ENCODE measurements at regions not wholly inside any gene's neighbourhood (a gene's known extent, or its start where the extent isn't known, plus 50 kb on each side); places are given as distances from the start of the nearest gene placed in this dataset.

DNA sequence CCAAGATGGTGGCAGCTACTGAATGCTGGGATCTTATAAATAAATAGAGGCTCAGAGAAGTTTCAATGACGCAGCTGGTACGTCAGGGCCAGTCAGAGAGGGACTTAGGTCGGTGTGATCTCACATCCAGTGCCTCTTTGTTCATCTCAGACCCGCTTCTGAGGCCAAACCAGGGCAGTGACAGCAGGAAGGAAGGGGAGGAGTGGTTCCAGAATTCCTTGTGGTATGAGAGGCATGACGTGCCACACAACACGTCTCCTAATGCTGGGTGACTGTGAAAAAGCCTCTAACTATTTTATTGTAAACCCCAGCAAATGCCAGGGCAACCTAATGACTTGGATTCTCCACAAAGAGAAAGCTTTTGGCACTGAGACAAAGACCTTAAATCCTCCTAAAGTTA lies 423.3 kb downstream of the LPIN1 start:
- Histone ChIP-seq H3K27me3 (ENCODE audit: control insufficient read depth in 1 of 2, insufficient read depth in 2 of 2, low read length in 2 of 2) (no peaks in the 10 kb centered on the region), H3K9ac (ENCODE audit: low read length in 2 of 2) (no peak overlapping the region), H3K9me3 (ENCODE audit: control insufficient read depth in 2 of 2, low read length in 2 of 2) (no peaks in the 10 kb centered on the region), H3K4me1 (ENCODE audit: control insufficient read depth, insufficient read depth, low read length) (peaks cover 22% of the 10 kb centered on the region), H3K27ac (ENCODE audit: low read length) (peak overlapping the region; percentile 46), H3K4me3 (ENCODE audit: low read length in 2 of 2) (no peak overlapping the region), H3K36me3 (ENCODE audit: control insufficient read depth in 2 of 2, insufficient read depth in 2 of 2, low read length in 2 of 2) (no peaks in the 10 kb centered on the region)

GRCh38 chr2:12170121-12170520 lies 423.7 kb downstream of the LPIN1 start:
- H3K9ac ChIP-seq (ENCODE audit: low read length in 2 of 2): no peak overlapping the region
- H3K4me3 ChIP-seq (ENCODE audit: low read length in 2 of 2): no peak overlapping the region
- peaks cover 22% of the 10 kb centered on the region for H3K4me1 ChIP-seq (ENCODE audit: control insufficient read depth, insufficient read depth, low read length)
- no peaks in the 10 kb centered on the region for H3K9me3 ChIP-seq (ENCODE audit: control insufficient read depth in 2 of 2, low read length in 2 of 2)
- H3K36me3 ChIP-seq (ENCODE audit: control insufficient read depth in 2 of 2, insufficient read depth in 2 of 2, low read length in 2 of 2): no peaks in the 10 kb centered on the region
- no peaks in the 10 kb centered on the region for H3K27me3 ChIP-seq (ENCODE audit: control insufficient read depth in 1 of 2, insufficient read depth in 2 of 2, low read length in 2 of 2)
- peak overlapping the region; percentile 46 for H3K27ac ChIP-seq (ENCODE audit: low read length)

DNA sequence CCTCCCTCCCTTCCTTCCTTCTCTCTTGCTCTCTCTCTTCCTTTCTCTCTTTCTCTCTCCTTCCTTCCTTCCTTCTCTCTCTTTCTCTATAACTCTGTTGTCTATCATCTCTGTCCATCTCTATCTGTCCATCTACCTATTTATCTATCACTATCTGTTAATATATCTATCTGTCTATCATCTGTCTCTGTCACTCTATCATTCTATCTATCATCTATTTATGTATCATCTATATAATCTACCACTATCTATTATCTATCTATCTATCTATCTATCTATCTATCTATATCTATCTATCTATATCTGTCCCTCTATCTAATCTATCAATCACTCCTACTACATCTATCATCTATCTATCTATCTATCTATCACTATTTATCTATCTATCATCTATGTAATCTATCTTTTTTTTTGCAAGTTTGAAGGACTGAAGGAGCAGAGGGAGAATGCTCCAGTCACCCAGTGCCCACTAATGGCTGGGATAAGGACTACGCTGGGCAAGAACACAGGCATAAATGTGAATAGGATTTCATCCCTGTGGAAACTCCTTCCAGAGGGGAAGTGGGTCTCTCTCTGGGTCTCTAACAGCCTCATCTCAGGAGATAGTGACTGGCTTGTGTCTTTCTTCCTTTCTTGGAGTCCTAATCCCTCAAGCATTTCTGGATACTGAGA lies 427.0 kb downstream of the LPIN1 start:
- H3K27ac ChIP-seq (ENCODE audit: low read length): no peak overlapping the region
- no peak overlapping the region for H3K4me3 ChIP-seq (ENCODE audit: low read length in 2 of 2)
- no peak overlapping the region for H3K9ac ChIP-seq (ENCODE audit: low read length in 2 of 2)
- no peaks in the 10 kb centered on the region for H3K36me3 ChIP-seq (ENCODE audit: control insufficient read depth in 2 of 2, insufficient read depth in 2 of 2, low read length in 2 of 2)
- no peaks in the 10 kb centered on the region for H3K27me3 ChIP-seq (ENCODE audit: control insufficient read depth in 1 of 2, insufficient read depth in 2 of 2, low read length in 2 of 2)
- peaks cover 36% of the 10 kb centered on the region for H3K4me1 ChIP-seq (ENCODE audit: control insufficient read depth, insufficient read depth, low read length)
- H3K9me3 ChIP-seq (ENCODE audit: control insufficient read depth in 2 of 2, low read length in 2 of 2): no peaks in the 10 kb centered on the region

DNA sequence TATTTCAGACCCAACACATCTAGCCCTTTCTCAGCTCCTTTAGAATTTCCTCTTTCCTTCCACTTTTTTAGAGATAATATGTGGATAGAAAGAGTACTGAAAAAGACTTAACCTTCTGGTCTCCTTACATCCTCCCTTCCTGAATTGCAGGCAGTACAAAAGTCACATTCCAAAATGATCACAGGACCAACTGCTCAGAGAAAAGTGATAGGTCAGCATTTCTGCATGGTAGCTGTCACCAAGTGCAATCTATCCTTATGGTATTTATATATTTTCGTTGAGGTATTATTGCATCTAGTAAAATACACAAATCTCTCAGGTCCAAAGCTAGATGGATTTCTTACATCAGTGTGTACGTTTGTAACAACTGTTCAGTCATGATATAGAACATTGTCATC lies 427.5 kb downstream of the LPIN1 start:
- no peaks in the 10 kb centered on the region for H3K9me3 ChIP-seq (ENCODE audit: control insufficient read depth in 2 of 2, low read length in 2 of 2)

DNA sequence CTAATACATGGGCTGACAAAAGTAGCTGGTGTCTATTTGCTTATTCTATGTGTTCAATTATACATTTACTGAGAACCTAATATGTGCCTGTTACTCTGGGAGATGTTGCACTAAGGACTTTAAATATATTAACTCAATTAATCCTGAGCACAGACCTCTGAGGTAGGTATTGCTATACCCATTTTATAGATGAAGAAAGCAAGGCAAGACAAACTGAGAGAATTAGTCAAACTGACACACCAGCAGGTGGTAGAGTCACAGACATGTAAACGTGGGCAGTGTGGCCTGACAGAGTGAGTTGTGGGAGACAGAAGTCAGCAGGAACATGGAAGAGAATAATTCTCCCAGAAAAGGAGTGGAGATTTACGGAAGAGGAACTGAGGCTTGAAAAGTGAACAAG lies 428.9 kb downstream of the LPIN1 start:
- Histone ChIP-seq H3K9me3 (ENCODE audit: control insufficient read depth in 2 of 2, low read length in 2 of 2) (no peaks in the 10 kb centered on the region), H3K4me1 (ENCODE audit: control insufficient read depth, insufficient read depth, low read length) (peaks cover 17% of the 10 kb centered on the region), H3K9ac (ENCODE audit: low read length in 2 of 2) (no peak overlapping the region), H3K36me3 (ENCODE audit: control insufficient read depth in 2 of 2, insufficient read depth in 2 of 2, low read length in 2 of 2) (no peaks in the 10 kb centered on the region), H3K27ac (ENCODE audit: low read length) (no peak overlapping the region), H3K4me3 (ENCODE audit: low read length in 2 of 2) (no peak overlapping the region), H3K27me3 (ENCODE audit: control insufficient read depth in 1 of 2, insufficient read depth in 2 of 2, low read length in 2 of 2) (no peaks in the 10 kb centered on the region)

More for the DNA sequence above, 427.5 kb downstream of the LPIN1 start:
- H3K27me3 ChIP-seq (ENCODE audit: control insufficient read depth in 1 of 2, insufficient read depth in 2 of 2, low read length in 2 of 2): no peaks in the 10 kb centered on the region
- no peak overlapping the region for H3K9ac ChIP-seq (ENCODE audit: low read length in 2 of 2)
- peaks cover 31% of the 10 kb centered on the region for H3K4me1 ChIP-seq (ENCODE audit: control insufficient read depth, insufficient read depth, low read length)
- no peaks in the 10 kb centered on the region for H3K36me3 ChIP-seq (ENCODE audit: control insufficient read depth in 2 of 2, insufficient read depth in 2 of 2, low read length in 2 of 2)
- H3K27ac ChIP-seq (ENCODE audit: low read length): no peak overlapping the region
- H3K4me3 ChIP-seq (ENCODE audit: low read length in 2 of 2): no peak overlapping the region

GRCh38 chr2:12176623-12177454 lies 430.4 kb downstream of the LPIN1 start:
- H3K9ac ChIP-seq (ENCODE audit: low read length in 2 of 2): no peak overlapping the region
- H3K9me3 ChIP-seq (ENCODE audit: control insufficient read depth in 2 of 2, low read length in 2 of 2): no peaks in the 10 kb centered on the region
- H3K36me3 ChIP-seq (ENCODE audit: control insufficient read depth in 2 of 2, insufficient read depth in 2 of 2, low read length in 2 of 2): no peaks in the 10 kb centered on the region
- peak overlapping the region in 1 of 2 donors; percentile 22 for H3K4me3 ChIP-seq (ENCODE audit: low read length in 2 of 2)
- H3K4me1 ChIP-seq (ENCODE audit: control insufficient read depth, insufficient read depth, low read length): peaks cover 14% of the 10 kb centered on the region
- no peak overlapping the region for H3K27ac ChIP-seq (ENCODE audit: low read length)
- no peaks in the 10 kb centered on the region for H3K27me3 ChIP-seq (ENCODE audit: control insufficient read depth in 1 of 2, insufficient read depth in 2 of 2, low read length in 2 of 2)

GRCh38 chr2:12177455-12178288 lies 431.2 kb downstream of the LPIN1 start:
- Histone ChIP-seq H3K9ac (ENCODE audit: low read length in 2 of 2) (no peak overlapping the region), H3K27me3 (ENCODE audit: control insufficient read depth in 1 of 2, insufficient read depth in 2 of 2, low read length in 2 of 2) (no peaks in the 10 kb centered on the region), H3K4me3 (ENCODE audit: low read length in 2 of 2) (no peak overlapping the region), H3K27ac (ENCODE audit: low read length) (no peak overlapping the region), H3K9me3 (ENCODE audit: control insufficient read depth in 2 of 2, low read length in 2 of 2) (no peaks in the 10 kb centered on the region), H3K36me3 (ENCODE audit: control insufficient read depth in 2 of 2, insufficient read depth in 2 of 2, low read length in 2 of 2) (no peaks in the 10 kb centered on the region), H3K4me1 (ENCODE audit: control insufficient read depth, insufficient read depth, low read length) (peaks cover 14% of the 10 kb centered on the region)

DNA sequence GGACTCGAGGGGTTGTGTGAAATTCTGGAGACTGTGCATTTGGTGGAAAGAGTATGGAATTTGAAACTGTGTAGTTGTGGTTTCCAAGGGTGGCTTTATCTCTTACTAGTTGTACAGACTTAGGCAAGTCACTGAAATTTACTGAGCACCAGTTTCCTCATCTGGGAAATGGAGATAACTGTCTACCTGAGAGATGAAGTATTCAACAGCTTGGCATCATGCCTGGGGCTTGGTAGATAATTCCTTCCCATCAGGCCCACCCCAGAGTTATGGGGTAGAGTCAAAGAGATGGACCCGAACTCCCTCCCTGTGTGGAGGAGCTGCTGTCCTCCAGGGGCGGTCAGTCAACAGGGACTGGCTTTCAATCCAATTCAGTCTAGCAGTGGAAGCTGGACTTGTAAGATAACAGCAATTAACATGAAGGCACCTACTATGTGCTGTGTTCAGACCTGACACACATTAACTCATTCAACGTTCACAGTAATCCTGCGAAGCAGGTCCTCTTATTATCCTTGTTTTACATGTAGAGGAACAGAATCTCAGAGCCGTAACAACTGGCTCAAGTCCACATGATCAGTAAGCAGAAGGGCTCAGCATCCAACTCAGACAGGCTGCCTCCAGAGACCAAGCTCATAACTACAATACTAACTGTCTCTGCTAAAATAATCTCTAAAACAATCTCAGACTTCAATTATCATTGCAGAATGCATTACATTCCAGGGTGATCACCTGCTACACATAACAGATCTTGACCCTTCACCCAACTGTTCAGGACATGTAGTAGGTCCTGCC lies 432.1 kb downstream of the LPIN1 start:
- Histone ChIP-seq H3K27ac (ENCODE audit: low read length) (no peak overlapping the region), H3K4me1 (ENCODE audit: control insufficient read depth, insufficient read depth, low read length) (peaks cover 14% of the 10 kb centered on the region), H3K9ac (ENCODE audit: low read length in 2 of 2) (no peak overlapping the region), H3K27me3 (ENCODE audit: control insufficient read depth in 1 of 2, insufficient read depth in 2 of 2, low read length in 2 of 2) (no peaks in the 10 kb centered on the region), H3K9me3 (ENCODE audit: control insufficient read depth in 2 of 2, low read length in 2 of 2) (no peaks in the 10 kb centered on the region), H3K36me3 (ENCODE audit: control insufficient read depth in 2 of 2, insufficient read depth in 2 of 2, low read length in 2 of 2) (no peaks in the 10 kb centered on the region), H3K4me3 (ENCODE audit: low read length in 2 of 2) (no peak overlapping the region)

- H3K36me3 ChIP-seq (ENCODE audit: control insufficient read depth in 2 of 2, insufficient read depth in 2 of 2, low read length in 2 of 2): no peaks in the 10 kb centered on the region
- H3K27ac ChIP-seq (ENCODE audit: low read length): no peak overlapping the region
- H3K9ac ChIP-seq (ENCODE audit: low read length in 2 of 2): no peak overlapping the region
- H3K9me3 ChIP-seq (ENCODE audit: control insufficient read depth in 2 of 2, low read length in 2 of 2): no peaks in the 10 kb centered on the region
- peaks cover 14% of the 10 kb centered on the region for H3K4me1 ChIP-seq (ENCODE audit: control insufficient read depth, insufficient read depth, low read length)
- no peaks in the 10 kb centered on the region for H3K27me3 ChIP-seq (ENCODE audit: control insufficient read depth in 1 of 2, insufficient read depth in 2 of 2, low read length in 2 of 2)
- H3K4me3 ChIP-seq (ENCODE audit: low read length in 2 of 2): no peak overlapping the region
Measured at GRCh38 chr2:12180031-12180430, 433.6 kb downstream of the LPIN1 start.

DNA sequence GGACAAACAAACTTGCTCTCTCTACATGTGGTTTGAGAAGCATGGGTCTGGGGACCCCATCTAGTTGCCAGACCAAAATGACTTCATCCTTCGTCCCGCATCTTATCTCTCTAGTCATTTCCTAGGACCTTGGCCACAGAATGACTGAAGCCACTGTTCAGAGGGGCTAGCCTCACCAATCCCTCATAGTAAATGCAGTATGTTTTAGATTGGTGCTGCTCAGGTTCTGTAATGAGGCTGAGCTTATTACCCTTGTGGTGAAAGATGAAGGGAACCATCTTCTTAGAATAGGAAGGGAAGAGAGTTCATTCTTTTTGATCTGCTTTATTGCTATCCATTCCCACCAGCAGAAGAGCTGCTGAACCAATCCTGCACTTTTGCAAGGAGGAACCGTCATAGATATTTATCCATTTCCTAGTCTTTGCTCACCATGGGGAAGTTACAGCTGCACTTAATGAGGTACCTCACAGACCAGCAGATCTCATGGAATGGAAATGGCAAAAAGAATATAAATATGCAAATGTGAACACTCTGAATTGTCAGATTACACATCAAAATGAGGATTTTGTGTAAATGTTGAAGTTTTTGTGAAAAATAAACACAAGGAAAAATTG lies 436.7 kb downstream of the LPIN1 start:
- Histone ChIP-seq H3K4me1 (ENCODE audit: control insufficient read depth, insufficient read depth, low read length) (no peaks in the 10 kb centered on the region), H3K36me3 (ENCODE audit: control insufficient read depth in 2 of 2, insufficient read depth in 2 of 2, low read length in 2 of 2) (no peaks in the 10 kb centered on the region), H3K9ac (ENCODE audit: low read length in 2 of 2) (no peak overlapping the region), H3K27me3 (ENCODE audit: control insufficient read depth in 1 of 2, insufficient read depth in 2 of 2, low read length in 2 of 2) (no peaks in the 10 kb centered on the region), H3K27ac (ENCODE audit: low read length) (no peak overlapping the region), H3K9me3 (ENCODE audit: control insufficient read depth in 2 of 2, low read length in 2 of 2) (no peaks in the 10 kb centered on the region), H3K4me3 (ENCODE audit: low read length in 2 of 2) (no peak overlapping the region)

Data from stomach smooth muscle (tissue), 2 donors.